NOMO-1 treated with dmso at 0.1 percent for 144 hours (cell line): ENCODE measurements at regions not wholly inside any gene's neighbourhood (a gene's known extent, or its start where the extent isn't known, plus 50 kb on each side); places are given as distances from the start of the nearest gene placed in this dataset.

Experiments used
- DNase-seq: peaks from one replicate; lab custom pipeline; 2025; ENCODE audit not compliant: unreplicated experiment; lab: John Stamatoyannopoulos, UW

GRCh38 chr15:73001840-73002239, 50.4 kb upstream of the NEO1 start:
- no peak for DNase-seq

- no peak for DNase-seq
Observed at GRCh38 chr15:73000293-73000692, 52.0 kb upstream of the NEO1 start.

GRCh38 chr15:72999586-72999985, 52.7 kb upstream of the NEO1 start:
- no peak for DNase-seq

GRCh38 chr15:72998681-72999466, 53.4 kb upstream of the NEO1 start:
- no peak for DNase-seq

- DNase-seq: no peak
Observed at GRCh38 chr15:72998226-72998625, 54.0 kb upstream of the NEO1 start.

GRCh38 chr15:72995849-72996248, 56.4 kb upstream of the NEO1 start:
- no peak for DNase-seq

GRCh38 chr15:72994534-72995177, 57.6 kb upstream of the NEO1 start:
- no peak for DNase-seq

- no peak for DNase-seq
Observed at GRCh38 chr15:72992841-72993252, 59.4 kb upstream of the NEO1 start.

GRCh38 chr15:72991026-72991425, 61.2 kb upstream of the NEO1 start:
- no peak for DNase-seq

GRCh38 chr15:72983801-72984545, 68.3 kb upstream of the NEO1 start:
- DNase-seq: no peak

- no peak for DNase-seq
Observed at GRCh38 chr15:72982714-72983113, 69.5 kb upstream of the NEO1 start.

GRCh38 chr15:72980661-72981060, 71.6 kb upstream of the NEO1 start:
- no peak for DNase-seq

- DNase-seq: no peak
Observed at GRCh38 chr15:72979791-72980190, 72.5 kb upstream of the NEO1 start.

- DNase-seq: no peak
Observed at GRCh38 chr15:72979308-72979707, 73.0 kb upstream of the NEO1 start.

- DNase-seq: no peak
Observed at GRCh38 chr15:72978223-72978622, 74.0 kb upstream of the NEO1 start.

- DNase-seq: no peak
Observed at GRCh38 chr15:72972362-72972761, 79.9 kb upstream of the NEO1 start.

- no peak for DNase-seq
Observed at GRCh38 chr15:72971766-72972165, 80.5 kb upstream of the NEO1 start.

GRCh38 chr15:72970933-72971760, 81.1 kb upstream of the NEO1 start:
- DNase-seq: no peak

- DNase-seq: no peak
Observed at GRCh38 chr15:72968531-72968922, 83.7 kb upstream of the NEO1 start.

GRCh38 chr15:72967811-72968530, 84.3 kb upstream of the NEO1 start:
- no peak for DNase-seq
